GM12878 (cell line): ENCODE measurements at regions not wholly inside any gene's neighbourhood (a gene's known extent, or its start where the extent isn't known, plus 50 kb on each side); places are given as distances from the start of the nearest gene placed in this dataset.

Source experiments
- ATAC-seq: fragments of 200-7000 bp; cut with Tn5 transposase; 3 replicates; pipeline ENCODE4 v1.9.1; 2020; ENCODE audit warnings: mild to moderate bottlenecking, moderate library complexity
- BruUV-seq: library from RNA; stranded (reverse); fragments of 400-500 nt; replicated peaks from 2 replicates; lab custom pipeline; 2021; lab: Mats Ljungman, UMichigan
- CTCF ChIA-PET: fragments of 300-600 bp; sonication (Branson Sonifier 250); formaldehyde crosslinking; extraction: SDS; loops from one replicate; lab custom pipeline; 2021; ENCODE audit warnings: inconsistent platforms; lab: Yijun Ruan, JAX
- POLR2A ChIA-PET: fragments of 350-600 bp; formaldehyde crosslinking; extraction: SDS; loops from one replicate; lab custom pipeline; 2021; ENCODE audit warnings: inconsistent platforms; lab: Charles Lee
- RAD21 ChIA-PET: fragments of 300-600 bp; sonication (Branson Sonifier 250); formaldehyde crosslinking; loops from one replicate; lab custom pipeline; 2023; ENCODE audit warnings: antibody characterized with exemption; ENCODE audit not compliant: unreplicated experiment; lab: Charles Lee
- SMC1A ChIA-PET: fragments of 300-600 bp; sonication (Branson Sonifier 250); formaldehyde crosslinking; loops from one replicate; lab custom pipeline; 2023; ENCODE audit not compliant: unreplicated experiment, uncharacterized antibody; lab: Charles Lee
- DNase-seq: peaks from one replicate; pipeline ENCODE4 v3.0.0-alpha.2; 2011; ENCODE audit warnings: low read depth, low spot score
- FAIRE-seq: peaks from 3 replicates; lab custom pipeline; 2011; peaks lifted over from hg19 to GRCh38; lab: Jason Lieb, UNC
- H2AFZ ChIP-seq: 2 replicates; pipeline ENCODE4 v1.6.0; 2011; ENCODE audit warnings: low read depth, low read length, control low read depth; ENCODE audit not compliant: control insufficient read depth
- H3K27ac ChIP-seq: 2 replicates; pipeline ENCODE4 v1.5.1; 2011; ENCODE audit warnings: control low read depth; ENCODE audit not compliant: control insufficient read depth, insufficient read depth
- H3K27me3 ChIP-seq, 2 experiments: replicated peaks in 1 of 2; 2 replicates each; pipeline versions ENCODE4 v1.6.0 to v1.6.1; 2011; ENCODE audit warnings: low read length in 1 of 2; ENCODE audit not compliant: control insufficient read depth in 2 of 2, insufficient read depth in 2 of 2
- H3K36me3 ChIP-seq, 2 experiments: 2 replicates each; pipeline ENCODE4 v1.5.1; 2011; ENCODE audit warnings: low read length in 1 of 2; ENCODE audit not compliant: control insufficient read depth in 2 of 2, insufficient read depth in 2 of 2
- H3K4me1 ChIP-seq: 2 replicates; pipeline ENCODE4 v1.6.1; 2011; ENCODE audit warnings: mild to moderate bottlenecking, low read length, moderate library complexity, mixed read lengths; ENCODE audit not compliant: control insufficient read depth, insufficient read depth
- H3K4me2 ChIP-seq: 2 replicates; pipeline ENCODE4 v1.6.0; 2011; ENCODE audit warnings: control low read depth; ENCODE audit not compliant: control insufficient read depth, insufficient read depth
- H3K4me3 ChIP-seq: fragments of 200-600 bp; sonication (generic); 2 replicates; pipeline ENCODE4 v1.5.1; 2016
- H3K79me2 ChIP-seq: 2 replicates; pipeline ENCODE4 v1.6.0; 2011; ENCODE audit warnings: low read length; ENCODE audit not compliant: control insufficient read depth, insufficient read depth
- H3K9ac ChIP-seq: 2 replicates; pipeline ENCODE4 v1.8.0; 2011; ENCODE audit warnings: low read length, control low read depth, mixed read lengths; ENCODE audit not compliant: control insufficient read depth, insufficient read depth
- H3K9me3 ChIP-seq: replicated peaks from 3 replicates; pipeline ENCODE4 v1.5.1; 2011; ENCODE audit warnings: mild to moderate bottlenecking, low read length; ENCODE audit not compliant: control insufficient read depth, insufficient read depth
- H4K20me1 ChIP-seq: 2 replicates; pipeline ENCODE4 v1.6.0; 2011; ENCODE audit not compliant: control insufficient read depth, insufficient read depth
- EGR1 ChIP-seq, 2 experiments: IDR thresholded peaks; 1 replicate in 1 of 2; 2 replicates in 1 of 2; pipeline ENCODE4 v1.6.1; 2011 to 2012; ENCODE audit warnings: low read depth in 2 of 2, low read length in 2 of 2, borderline replicate concordance in 1 of 2, mild to moderate bottlenecking in 1 of 2, moderate library complexity in 1 of 2
- ETV6 ChIP-seq, 2 experiments: fragments of 450-650 bp in 1 of 2; IDR thresholded peaks in 1 of 2; conservative IDR thresholded peaks in 1 of 2; 2 replicates each; pipeline ENCODE4 v1.6.1; 2014; ENCODE audit warnings: antibody characterized with exemption in 1 of 2, borderline replicate concordance in 1 of 2, low read depth in 1 of 2, mild to moderate bottlenecking in 1 of 2, moderate library complexity in 1 of 2
- HDAC2 ChIP-seq: fragments of 200-600 bp; sonication (generic); IDR thresholded peaks from 2 replicates; pipeline ENCODE4 v1.6.1; 2017
- HDAC6 ChIP-seq: fragments of 200-600 bp; sonication (generic); IDR thresholded peaks from one replicate; pipeline ENCODE4 v1.8.0; 2017; ENCODE audit warnings: antibody characterized with exemption; ENCODE audit not compliant: unreplicated experiment
- LARP7 ChIP-seq: fragments of 450-650 bp; IDR thresholded peaks from 2 replicates; pipeline ENCODE4 v1.6.1; 2017; ENCODE audit warnings: mild to moderate bottlenecking
- NR2C2 ChIP-seq: IDR thresholded peaks from 2 replicates; pipeline ENCODE4 v1.6.1; 2011; ENCODE audit warnings: borderline replicate concordance, low read depth; ENCODE audit not compliant: control insufficient read depth, insufficient read length
- PAX8 ChIP-seq: fragments of 450-650 bp; IDR thresholded peaks from 2 replicates; pipeline ENCODE4 v1.6.1; 2017; ENCODE audit warnings: mild to moderate bottlenecking, moderate library complexity
- RCOR1 ChIP-seq: conservative IDR thresholded peaks from 2 replicates; pipeline ENCODE4 v1.6.1; 2012; ENCODE audit warnings: low read depth, low read length, improper control_type of control experiment
- SIX5 ChIP-seq: IDR thresholded peaks from 2 replicates; pipeline ENCODE4 v1.6.1; 2011; ENCODE audit warnings: mild to moderate bottlenecking, low read depth, low read length, moderate library complexity; ENCODE audit not compliant: severe bottlenecking
- SMARCA5 ChIP-seq: fragments of 450-650 bp; IDR thresholded peaks from 2 replicates; pipeline ENCODE4 v1.6.1; 2017; ENCODE audit warnings: mild to moderate bottlenecking
- SPI1 ChIP-seq: IDR thresholded peaks from 2 replicates; pipeline ENCODE4 v1.6.1; 2011; ENCODE audit warnings: low read depth, mild to moderate bottlenecking, low read length, moderate library complexity, borderline replicate concordance; ENCODE audit not compliant: insufficient read depth
- TAF1 ChIP-seq: IDR thresholded peaks from 2 replicates; pipeline ENCODE4 v1.6.1; 2011; ENCODE audit warnings: mild to moderate bottlenecking, low read depth, low read length, borderline replicate concordance
- WGBS: methylation state at CpG from one replicate; pipeline ENCODE4 v1.1.6; 2016; ENCODE audit warnings: low lambda C conversion rate; ENCODE audit not compliant: insufficient replicate concordance, insufficient coverage; ENCODE audit errors: missing lambda C conversion rate; 5-methylcytosine and 5-hydroxymethylcytosine counted together
- in situ Hi-C: fragments of 300-500 bp; cut with MboI; formaldehyde crosslinking; loops from 9 replicates; pipeline ENCODE4 v1.14.3; 2018; ENCODE audit warnings: mixed read lengths
- intact Hi-C: fragments of 100-400 bp; cut with micrococcal nuclease; formaldehyde crosslinking; loops from one replicate; pipeline ENCODE4 v1.14.2; 2022; ENCODE audit not compliant: unreplicated experiment
- TF ChIP-seq, protein P1 (sequence below): fragments of 450-650 bp; IDR thresholded peaks from 2 replicates; pipeline ENCODE4 v1.6.1; 2016; ENCODE audit warnings: mild to moderate bottlenecking, moderate library complexity, borderline replicate concordance
- TF ChIP-seq, protein P2 (sequence below): fragments of 450-650 bp; IDR thresholded peaks from 2 replicates; pipeline ENCODE4 v1.6.1; 2017; ENCODE audit warnings: antibody characterized with exemption, mild to moderate bottlenecking, moderate library complexity

- BruUV-seq: no TSS peak
- no peak overlapping the region for H3K27ac ChIP-seq
- H3K79me2 ChIP-seq: no peaks in the 10 kb centered on the region
- no peaks in the 10 kb centered on the region for H3K27me3 ChIP-seq
- in situ Hi-C loops (no loop called here), intact Hi-C loops (no loop called here)
- DNase-seq (no peak), ATAC-seq (no peak), FAIRE-seq (no peak)
- H2AFZ ChIP-seq: no peak overlapping the region; the same call in 1 of the 2 replicates
- no peaks in the 10 kb centered on the region for H3K4me1 ChIP-seq
- ChIA-PET CTCF (no interaction called here), SMC1A (no interaction called here), POLR2A (no interaction called here), RAD21 (no interaction called here)
- TF ChIP-seq EGR1 (IDR thresholded peaks at IDR 0.05; ENCODE audit: borderline replicate concordance in 1 of 2, low read depth in 2 of 2, low read length in 2 of 2): no peak
- no peak for TF ChIP-seq PAX8
- TF ChIP-seq NR2C2: no peak
- TF ChIP-seq SIX5: no peak
- TF ChIP-seq SMARCA5: no peak
- TF ChIP-seq RCOR1: no peak
- TF ChIP-seq HDAC2: no peak
- TF ChIP-seq, protein P1, sequence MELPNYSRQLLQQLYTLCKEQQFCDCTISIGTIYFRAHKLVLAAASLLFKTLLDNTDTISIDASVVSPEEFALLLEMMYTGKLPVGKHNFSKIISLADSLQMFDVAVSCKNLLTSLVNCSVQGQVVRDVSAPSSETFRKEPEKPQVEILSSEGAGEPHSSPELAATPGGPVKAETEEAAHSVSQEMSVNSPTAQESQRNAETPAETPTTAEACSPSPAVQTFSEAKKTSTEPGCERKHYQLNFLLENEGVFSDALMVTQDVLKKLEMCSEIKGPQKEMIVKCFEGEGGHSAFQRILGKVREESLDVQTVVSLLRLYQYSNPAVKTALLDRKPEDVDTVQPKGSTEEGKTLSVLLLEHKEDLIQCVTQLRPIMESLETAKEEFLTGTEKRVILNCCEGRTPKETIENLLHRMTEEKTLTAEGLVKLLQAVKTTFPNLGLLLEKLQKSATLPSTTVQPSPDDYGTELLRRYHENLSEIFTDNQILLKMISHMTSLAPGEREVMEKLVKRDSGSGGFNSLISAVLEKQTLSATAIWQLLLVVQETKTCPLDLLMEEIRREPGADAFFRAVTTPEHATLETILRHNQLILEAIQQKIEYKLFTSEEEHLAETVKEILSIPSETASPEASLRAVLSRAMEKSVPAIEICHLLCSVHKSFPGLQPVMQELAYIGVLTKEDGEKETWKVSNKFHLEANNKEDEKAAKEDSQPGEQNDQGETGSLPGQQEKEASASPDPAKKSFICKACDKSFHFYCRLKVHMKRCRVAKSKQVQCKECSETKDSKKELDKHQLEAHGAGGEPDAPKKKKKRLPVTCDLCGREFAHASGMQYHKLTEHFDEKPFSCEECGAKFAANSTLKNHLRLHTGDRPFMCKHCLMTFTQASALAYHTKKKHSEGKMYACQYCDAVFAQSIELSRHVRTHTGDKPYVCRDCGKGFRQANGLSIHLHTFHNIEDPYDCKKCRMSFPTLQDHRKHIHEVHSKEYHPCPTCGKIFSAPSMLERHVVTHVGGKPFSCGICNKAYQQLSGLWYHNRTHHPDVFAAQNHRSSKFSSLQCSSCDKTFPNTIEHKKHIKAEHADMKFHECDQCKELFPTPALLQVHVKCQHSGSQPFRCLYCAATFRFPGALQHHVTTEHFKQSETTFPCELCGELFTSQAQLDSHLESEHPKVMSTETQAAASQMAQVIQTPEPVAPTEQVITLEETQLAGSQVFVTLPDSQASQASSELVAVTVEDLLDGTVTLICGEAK: no peak
- no peak for TF ChIP-seq TAF1
- TF ChIP-seq LARP7: no peak
- TF ChIP-seq HDAC6: no peak
- peak in 1 of 2 experiments; percentile 31; a peak in 1 of 4 replicates for TF ChIP-seq ETV6 (conservative IDR thresholded peaks at IDR 0.05 in 1 of 2, IDR thresholded peaks at IDR 0.05 in 1 of 2; ENCODE audit: borderline replicate concordance in 1 of 2, low read depth in 1 of 2)
- TF ChIP-seq, protein P2, sequence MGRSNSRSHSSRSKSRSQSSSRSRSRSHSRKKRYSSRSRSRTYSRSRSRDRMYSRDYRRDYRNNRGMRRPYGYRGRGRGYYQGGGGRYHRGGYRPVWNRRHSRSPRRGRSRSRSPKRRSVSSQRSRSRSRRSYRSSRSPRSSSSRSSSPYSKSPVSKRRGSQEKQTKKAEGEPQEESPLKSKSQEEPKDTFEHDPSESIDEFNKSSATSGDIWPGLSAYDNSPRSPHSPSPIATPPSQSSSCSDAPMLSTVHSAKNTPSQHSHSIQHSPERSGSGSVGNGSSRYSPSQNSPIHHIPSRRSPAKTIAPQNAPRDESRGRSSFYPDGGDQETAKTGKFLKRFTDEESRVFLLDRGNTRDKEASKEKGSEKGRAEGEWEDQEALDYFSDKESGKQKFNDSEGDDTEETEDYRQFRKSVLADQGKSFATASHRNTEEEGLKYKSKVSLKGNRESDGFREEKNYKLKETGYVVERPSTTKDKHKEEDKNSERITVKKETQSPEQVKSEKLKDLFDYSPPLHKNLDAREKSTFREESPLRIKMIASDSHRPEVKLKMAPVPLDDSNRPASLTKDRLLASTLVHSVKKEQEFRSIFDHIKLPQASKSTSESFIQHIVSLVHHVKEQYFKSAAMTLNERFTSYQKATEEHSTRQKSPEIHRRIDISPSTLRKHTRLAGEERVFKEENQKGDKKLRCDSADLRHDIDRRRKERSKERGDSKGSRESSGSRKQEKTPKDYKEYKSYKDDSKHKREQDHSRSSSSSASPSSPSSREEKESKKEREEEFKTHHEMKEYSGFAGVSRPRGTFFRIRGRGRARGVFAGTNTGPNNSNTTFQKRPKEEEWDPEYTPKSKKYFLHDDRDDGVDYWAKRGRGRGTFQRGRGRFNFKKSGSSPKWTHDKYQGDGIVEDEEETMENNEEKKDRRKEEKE: no peak
- TF ChIP-seq SPI1: peak; percentile 66
- H3K9ac ChIP-seq: no peak overlapping the region
- no peaks in the 10 kb centered on the region for H4K20me1 ChIP-seq
- WGBS: 0% methylated on average over 2 of the region's 2 CpGs
- H3K36me3 ChIP-seq: no peaks in the 10 kb centered on the region
- no peak overlapping the region for H3K4me3 ChIP-seq
- no peak overlapping the region for H3K4me2 ChIP-seq
- H3K9me3 ChIP-seq: no peaks in the 10 kb centered on the region
These were observed 165.2 kb downstream of the VRK1 start for GRCh38 chr14:96962337-96962736.
